ENCODE measurements at regions not wholly inside any gene's neighbourhood (a gene's known extent, or its start where the extent isn't known, plus 50 kb on each side); places are given as distances from the start of the nearest gene placed in this dataset.

DNA sequence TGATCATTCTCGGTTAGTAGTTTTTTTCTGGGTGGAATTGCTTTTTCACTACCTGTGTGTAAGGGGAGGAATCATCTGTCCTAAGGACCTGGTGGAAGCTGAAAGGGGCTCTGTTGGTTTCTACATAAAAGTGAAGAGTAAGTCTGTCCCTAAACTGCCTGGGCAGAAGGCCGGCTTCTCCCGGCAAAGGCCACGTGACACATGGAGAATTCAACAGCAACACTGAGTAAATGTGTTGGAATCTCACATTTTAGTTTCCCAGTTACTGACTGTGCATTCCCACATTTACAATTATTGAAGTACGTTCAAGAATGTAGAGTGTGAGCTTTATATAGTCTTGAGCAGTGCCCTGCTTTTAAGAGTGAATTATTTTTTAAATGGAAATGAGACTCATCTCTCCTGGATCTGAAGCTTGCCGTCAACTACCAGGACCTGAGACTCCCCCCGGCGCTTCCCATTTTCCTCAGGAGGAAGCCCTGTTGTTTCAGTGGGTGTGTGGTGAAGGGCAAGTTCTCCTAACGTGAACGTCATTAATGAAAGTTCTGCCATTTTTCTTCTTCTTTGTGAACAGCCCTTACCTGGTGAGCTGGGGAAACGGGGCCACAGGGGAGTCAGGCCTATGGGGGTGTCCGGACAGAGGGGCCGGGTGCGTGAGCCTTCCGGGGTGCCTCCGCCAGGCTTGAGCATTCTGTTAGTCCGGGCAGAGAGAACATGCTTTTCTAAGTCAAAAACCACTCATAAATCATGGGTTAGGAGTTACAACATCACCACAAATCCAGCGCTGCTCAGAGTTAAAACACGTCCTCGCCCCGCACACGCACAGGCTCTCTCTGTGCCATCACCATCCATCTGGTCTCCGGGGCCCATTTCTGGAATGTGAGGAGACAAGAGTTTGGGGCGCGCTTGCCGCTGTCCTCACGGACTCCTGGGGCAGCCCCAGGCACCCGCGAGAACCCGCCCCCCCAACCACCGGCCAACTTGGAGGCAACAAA, 56.6 kb upstream of the SMOC2 start:
- no peak for DNase-seq

GRCh38 chr6:168385037-168385759, 55.8 kb upstream of the SMOC2 start:
- DNase-seq, result peak in 1 of 2 donors; percentile 4

GRCh38 chr6:168385858-168386735, 54.9 kb upstream of the SMOC2 start:
- DNase-seq, result no peak

DNA sequence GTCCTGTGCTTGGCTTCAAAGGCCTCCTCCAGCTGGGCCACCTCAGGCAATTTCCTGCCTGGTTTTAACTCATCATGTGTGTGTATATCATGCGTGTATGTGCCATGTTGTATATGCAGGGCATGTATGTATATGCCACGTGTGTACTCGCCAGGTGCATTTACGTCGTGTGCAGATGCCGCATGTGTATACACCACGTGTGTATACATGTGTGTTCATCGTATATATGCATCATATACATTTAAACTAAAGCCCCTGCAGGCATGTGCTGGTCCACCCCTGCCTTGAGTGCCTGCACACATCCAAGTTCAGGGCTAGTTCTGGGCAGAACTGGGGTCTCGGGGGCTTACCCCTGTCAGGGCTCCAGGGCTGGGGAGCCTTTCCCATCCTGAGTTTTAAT, 54.0 kb upstream of the SMOC2 start:
- DNase-seq, result no peak

- no peak for DNase-seq
Measured at GRCh38 chr6:168387426-168387825, 53.6 kb upstream of the SMOC2 start.

DNA sequence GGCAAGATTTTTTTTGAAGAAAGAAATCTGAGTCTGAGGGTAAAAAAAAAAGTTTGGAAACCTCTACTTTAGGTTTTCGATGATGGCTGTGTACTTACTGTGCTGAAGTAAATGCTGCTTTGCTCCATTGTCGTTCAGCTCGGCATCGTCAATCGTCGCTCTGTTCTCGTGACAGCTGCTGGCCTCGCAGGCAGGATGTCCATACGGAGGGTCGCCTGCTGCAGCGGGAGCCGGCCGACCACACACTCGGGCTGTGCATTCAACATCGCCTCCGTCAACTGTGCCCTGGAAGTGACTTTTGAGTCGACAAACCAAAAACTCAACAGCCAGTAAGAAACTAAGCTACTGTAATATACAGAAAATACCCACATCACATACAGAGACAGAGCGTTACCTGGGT, 53.1 kb upstream of the SMOC2 start:
- no peak for DNase-seq

GRCh38 chr6:168388641-168389633, 52.0 kb upstream of the SMOC2 start:
- no peak for DNase-seq

DNA sequence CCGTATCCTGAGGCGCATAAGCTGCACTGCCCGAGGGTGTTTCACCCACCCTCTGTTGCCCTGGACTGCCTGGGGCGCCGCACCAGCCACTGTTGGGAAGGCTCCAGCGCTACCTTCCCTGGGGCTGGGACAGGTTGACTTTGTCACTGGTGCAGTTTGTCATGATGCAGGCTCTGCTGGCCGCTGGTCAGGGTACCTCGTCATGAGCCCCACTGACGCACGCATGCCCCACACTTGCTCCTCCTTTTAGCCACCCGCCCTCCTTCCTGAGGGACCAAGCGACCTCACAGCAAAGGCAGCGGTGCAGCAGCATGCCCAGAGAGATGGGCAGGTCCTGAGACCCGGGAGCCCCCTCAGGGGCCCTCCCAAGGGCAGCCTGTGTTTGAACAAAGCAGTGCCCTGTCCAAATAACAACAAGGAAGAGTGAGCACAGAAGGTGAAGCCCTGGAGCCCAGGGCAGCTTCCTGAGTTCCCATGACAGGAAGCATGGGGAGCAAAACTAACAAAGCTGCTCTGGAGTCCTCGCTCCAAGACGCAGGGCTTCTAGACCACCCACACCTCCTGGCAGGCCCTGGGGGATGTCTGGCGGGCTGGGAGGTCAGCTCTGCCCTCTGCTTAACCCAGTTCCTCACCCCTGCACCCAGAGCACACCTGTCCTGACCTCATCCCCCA, 50.1 kb upstream of the SMOC2 start:
- DNase-seq, result no peak
